Neutrophil (primary cell): ENCODE measurements at regions not wholly inside any gene's neighbourhood (a gene's known extent, or its start where the extent isn't known, plus 50 kb on each side); places are given as distances from the start of the nearest gene placed in this dataset.

Source experiments
- H3K27ac ChIP-seq: fragments of 200-600 bp; sonication (generic); 2 replicates; pipeline ENCODE4 v1.5.1; 2016; ENCODE audit warnings: mild to moderate bottlenecking, moderate library complexity
- H3K27me3 ChIP-seq: fragments of 200-600 bp; sonication (generic); 2 replicates; pipeline ENCODE4 v1.6.0; 2016; ENCODE audit warnings: mild to moderate bottlenecking
- H3K36me3 ChIP-seq: fragments of 200-600 bp; sonication (generic); 2 replicates; pipeline ENCODE4 v1.5.1; 2017
- H3K4me1 ChIP-seq, 2 experiments: fragments of 200-600 bp in 1 of 2; sonication (generic) in 1 of 2; 1 replicate in 1 of 2; 2 replicates in 1 of 2; pipeline versions ENCODE4 v1.5.1 to v1.6.1; 2013 to 2016; ENCODE audit warnings: low read depth in 1 of 2, low read length in 1 of 2, mild to moderate bottlenecking in 1 of 2, moderate library complexity in 1 of 2; ENCODE audit not compliant: control insufficient read depth in 1 of 2, insufficient read depth in 1 of 2
- H3K4me3 ChIP-seq, 2 experiments: fragments of 200-600 bp in 1 of 2; sonication (generic) in 1 of 2; 1 replicate in 1 of 2; 2 replicates in 1 of 2; pipeline ENCODE4 v1.5.1; 2013 to 2016; ENCODE audit warnings: low read depth in 1 of 2, low read length in 1 of 2, mild to moderate bottlenecking in 1 of 2, moderate library complexity in 1 of 2
- H3K9me3 ChIP-seq: fragments of 200-600 bp; sonication (generic); 2 replicates; pipeline ENCODE4 v1.5.1; 2016
- CTCF ChIP-seq: fragments of 200-600 bp; sonication (generic); IDR thresholded peaks from 2 replicates; pipeline ENCODE4 v1.5.1; 2016; ENCODE audit warnings: antibody characterized with exemption

GRCh38 chr1:47572731-47573430, 135.0 kb downstream of the FOXD2 start:
- Histone ChIP-seq H3K36me3 (no peaks in the 10 kb centered on the region), H3K4me1 (no peaks in the 10 kb centered on the region), H3K4me3 (no peak overlapping the region), H3K27me3 (peaks cover 40% of the 10 kb centered on the region), H3K9me3 (no peaks in the 10 kb centered on the region), H3K27ac (no peak overlapping the region)
- no peak for TF ChIP-seq CTCF

GRCh38 chr1:47574451-47575165, 136.8 kb downstream of the FOXD2 start:
- H3K9me3 ChIP-seq, result no peaks in the 10 kb centered on the region
- H3K4me3 ChIP-seq, result no peak overlapping the region
- no peak overlapping the region for H3K27ac ChIP-seq
- H3K36me3 ChIP-seq, result no peaks in the 10 kb centered on the region
- no peaks in the 10 kb centered on the region for H3K4me1 ChIP-seq
- peaks cover 39% of the 10 kb centered on the region for H3K27me3 ChIP-seq
- TF ChIP-seq CTCF, result no peak

- H3K4me3 ChIP-seq, result no peak overlapping the region
- no peaks in the 10 kb centered on the region for H3K4me1 ChIP-seq
- H3K9me3 ChIP-seq, result no peaks in the 10 kb centered on the region
- peaks cover 27% of the 10 kb centered on the region for H3K27me3 ChIP-seq
- H3K36me3 ChIP-seq, result no peaks in the 10 kb centered on the region
- H3K27ac ChIP-seq, result no peak overlapping the region
- TF ChIP-seq CTCF, result no peak
Observed at GRCh38 chr1:47575855-47576757, 138.3 kb downstream of the FOXD2 start.

GRCh38 chr1:47576758-47577115, 138.9 kb downstream of the FOXD2 start:
- H3K27me3 ChIP-seq, result peaks cover 24% of the 10 kb centered on the region
- H3K4me1 ChIP-seq, result no peaks in the 10 kb centered on the region
- H3K27ac ChIP-seq, result no peak overlapping the region
- no peak for TF ChIP-seq CTCF
- H3K9me3 ChIP-seq, result no peaks in the 10 kb centered on the region
- H3K4me3 ChIP-seq, result no peak overlapping the region
- no peaks in the 10 kb centered on the region for H3K36me3 ChIP-seq

- Histone ChIP-seq H3K9me3 (no peaks in the 10 kb centered on the region), H3K36me3 (no peaks in the 10 kb centered on the region), H3K27me3 (peaks cover 24% of the 10 kb centered on the region), H3K27ac (no peak overlapping the region), H3K4me3 (no peak overlapping the region), H3K4me1 (no peaks in the 10 kb centered on the region)
- TF ChIP-seq CTCF, result no peak
Observed at GRCh38 chr1:47577303-47578025, 139.6 kb downstream of the FOXD2 start.
